ENCODE measurements at regions not wholly inside any gene's neighbourhood (a gene's known extent, or its start where the extent isn't known, plus 50 kb on each side); places are given as distances from the start of the nearest gene placed in this dataset.
"Not testable (repeated sequence)": the region's sequence is repeated elsewhere in the genome, so short reads cannot be mapped to it uniquely, and the experiment has no call there.

DNA sequence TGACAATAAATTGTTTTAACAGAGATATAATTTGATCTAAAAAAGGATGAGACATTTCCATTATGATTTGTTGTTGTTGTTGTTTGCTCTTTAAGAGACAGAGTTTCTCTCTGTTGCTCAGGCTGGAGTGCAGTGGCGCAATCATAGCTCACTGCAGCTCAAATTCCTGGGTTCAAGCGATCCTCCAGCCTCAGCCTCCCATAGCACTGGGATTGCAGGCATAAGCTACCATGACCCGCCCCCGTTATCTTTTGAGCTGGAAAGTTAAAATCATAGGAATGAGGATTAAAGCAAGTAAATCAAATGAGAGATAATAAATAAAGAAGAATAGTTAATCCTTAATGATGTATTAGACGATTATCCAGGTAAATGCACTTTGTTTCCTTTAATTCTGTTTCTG, 224.4 kb upstream of the SMIM31 start:
- no peak for DNase-seq

DNA sequence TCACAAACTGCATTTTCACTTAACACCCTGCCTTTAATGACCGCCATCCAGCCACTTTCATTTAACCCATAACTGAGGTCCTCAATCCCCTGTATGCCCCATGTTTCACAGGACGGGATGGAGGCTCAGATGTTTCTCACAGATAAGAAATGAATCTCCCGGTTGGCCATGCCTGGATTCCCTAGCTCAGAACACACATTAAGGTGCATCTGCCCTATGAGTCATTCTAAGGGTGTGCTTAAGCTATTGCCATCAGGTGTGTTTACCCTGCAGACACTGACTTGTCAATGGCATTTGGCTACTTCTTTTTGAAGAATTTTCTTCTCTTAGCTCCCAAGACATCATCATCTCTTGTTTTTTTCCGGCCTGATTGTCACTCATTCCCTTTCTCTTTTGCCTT, 222.6 kb upstream of the SMIM31 start:
- no peak for DNase-seq

DNA sequence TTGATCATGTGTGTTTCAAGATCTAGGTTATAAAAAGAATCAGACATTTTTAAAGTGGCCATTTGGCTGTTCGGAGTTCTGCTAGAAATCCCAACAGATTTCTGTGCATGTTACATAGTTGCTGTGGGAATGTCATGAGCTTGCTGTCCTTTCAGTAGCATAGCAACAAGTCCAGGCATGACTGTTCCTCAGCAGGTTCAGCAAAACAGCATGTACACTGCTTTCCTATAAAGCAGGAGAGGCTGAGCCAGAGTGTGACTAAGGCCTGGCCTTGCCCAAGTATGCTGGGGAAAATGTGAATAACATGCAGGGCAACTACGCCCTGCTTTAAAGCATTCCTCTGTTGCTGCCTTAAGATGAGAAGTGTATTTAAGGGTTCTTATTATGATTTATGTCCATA, 217.1 kb upstream of the SMIM31 start:
- DNase-seq, result no peak

DNA sequence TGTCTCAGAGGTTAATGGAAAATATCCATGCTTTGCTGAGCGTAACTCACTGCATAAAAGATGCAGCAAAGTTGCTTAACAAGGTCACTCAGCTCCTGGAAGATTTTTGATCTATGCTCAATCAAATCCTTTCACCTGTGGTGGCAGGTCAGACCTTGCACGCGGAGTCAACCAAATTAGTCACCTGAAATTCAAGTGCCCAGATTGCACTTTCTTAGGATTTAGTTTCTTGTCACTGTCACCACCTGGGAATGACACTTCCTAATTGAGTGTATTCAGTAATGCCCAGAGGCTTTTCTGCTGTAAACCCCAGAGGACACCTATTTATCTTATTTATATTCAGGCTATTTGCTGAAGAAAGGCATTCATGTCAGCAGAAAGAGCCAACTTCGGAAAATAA, 215.8 kb upstream of the SMIM31 start:
- no peak for DNase-seq

DNA sequence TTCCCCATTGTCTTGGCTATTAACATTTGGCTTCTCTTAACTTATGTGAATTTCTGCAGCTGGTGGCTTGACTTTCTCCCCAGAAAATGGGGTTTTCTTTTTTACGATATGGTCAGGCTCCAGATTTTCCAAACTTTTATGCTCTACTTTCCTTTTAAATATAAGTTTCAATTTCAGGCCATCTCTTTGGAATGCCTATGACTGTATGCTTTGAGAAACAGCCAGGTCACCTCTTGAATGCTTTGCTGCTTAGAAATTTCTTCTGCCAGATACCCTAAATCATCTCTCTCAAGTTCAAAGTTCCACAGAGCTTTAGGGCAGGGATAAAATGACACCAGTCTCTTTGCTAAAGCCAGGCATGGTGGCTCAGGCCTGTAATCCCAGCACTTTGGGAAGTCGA, 212.9 kb upstream of the SMIM31 start:
- DNase-seq, result no peak

DNA sequence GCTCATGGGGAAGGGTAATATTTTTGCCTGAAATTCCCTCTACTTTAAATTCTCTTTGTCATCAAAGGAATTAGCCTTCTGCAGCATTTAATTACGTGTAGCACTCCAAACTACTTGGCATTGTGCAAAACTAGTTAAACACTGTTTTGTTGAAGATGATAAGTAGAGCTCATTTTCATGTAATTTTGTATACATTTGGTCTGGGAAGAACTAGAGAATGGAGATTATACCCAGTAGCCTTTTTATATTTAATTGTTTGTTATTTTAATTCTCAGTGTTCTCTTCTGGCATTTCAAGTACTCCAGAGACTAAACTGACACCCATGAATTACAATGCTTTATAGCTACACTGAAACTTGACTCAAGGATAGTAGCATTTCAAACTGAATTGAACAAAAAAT, 211.5 kb upstream of the SMIM31 start:
- DNase-seq, result no peak

DNA sequence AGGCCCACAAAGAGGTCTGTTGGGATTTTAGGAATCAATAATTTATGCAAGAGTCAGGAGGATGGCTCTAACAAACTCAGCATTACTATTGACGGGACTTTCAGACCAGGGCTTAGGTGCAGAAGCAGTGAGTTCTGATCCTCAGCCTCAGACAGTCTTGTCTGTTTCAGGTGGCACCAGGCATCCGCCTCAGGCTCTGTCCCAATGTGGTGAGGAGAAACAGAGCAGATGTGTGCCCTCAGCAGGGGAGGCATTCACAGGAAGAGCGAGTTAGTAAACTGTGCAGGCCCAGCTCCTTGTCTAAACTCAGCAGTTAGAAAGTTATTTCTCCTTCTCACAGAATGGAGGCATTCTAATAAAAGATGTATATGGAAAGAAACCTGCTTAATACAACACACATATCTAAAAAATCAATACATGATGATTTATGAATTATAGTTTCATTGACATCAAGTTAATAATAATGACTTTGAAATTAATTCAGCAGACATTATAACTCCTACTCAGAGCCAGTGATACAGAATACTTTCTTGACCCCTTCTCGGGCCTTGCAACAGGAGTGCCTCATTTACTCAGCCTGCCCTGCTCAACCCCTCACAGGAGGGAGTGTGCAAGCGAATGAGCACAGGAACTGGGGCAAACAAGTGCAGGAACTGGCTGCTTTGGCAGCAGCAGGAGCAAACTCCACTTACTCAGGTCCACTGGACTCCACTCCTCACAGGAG, 202.8 kb upstream of the SMIM31 start:
- DNase-seq, result no peak

DNA sequence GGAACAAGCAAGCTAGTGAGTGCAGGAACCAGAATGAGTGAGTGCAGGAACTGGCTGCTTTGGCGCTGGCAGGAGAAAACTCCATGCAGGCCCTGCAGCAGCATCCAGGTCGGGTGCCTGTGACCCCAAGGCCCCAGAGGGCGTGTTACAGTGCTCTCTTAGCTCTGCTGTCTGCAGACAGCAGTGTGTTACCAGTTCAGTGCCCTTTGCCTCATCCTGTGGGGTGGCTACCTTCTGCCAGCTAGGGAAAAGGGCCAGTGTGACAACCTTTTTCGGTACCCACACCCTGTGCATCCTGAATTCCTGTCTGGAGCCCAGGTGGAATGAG, 202.3 kb upstream of the SMIM31 start:
- no peak for DNase-seq

DNA sequence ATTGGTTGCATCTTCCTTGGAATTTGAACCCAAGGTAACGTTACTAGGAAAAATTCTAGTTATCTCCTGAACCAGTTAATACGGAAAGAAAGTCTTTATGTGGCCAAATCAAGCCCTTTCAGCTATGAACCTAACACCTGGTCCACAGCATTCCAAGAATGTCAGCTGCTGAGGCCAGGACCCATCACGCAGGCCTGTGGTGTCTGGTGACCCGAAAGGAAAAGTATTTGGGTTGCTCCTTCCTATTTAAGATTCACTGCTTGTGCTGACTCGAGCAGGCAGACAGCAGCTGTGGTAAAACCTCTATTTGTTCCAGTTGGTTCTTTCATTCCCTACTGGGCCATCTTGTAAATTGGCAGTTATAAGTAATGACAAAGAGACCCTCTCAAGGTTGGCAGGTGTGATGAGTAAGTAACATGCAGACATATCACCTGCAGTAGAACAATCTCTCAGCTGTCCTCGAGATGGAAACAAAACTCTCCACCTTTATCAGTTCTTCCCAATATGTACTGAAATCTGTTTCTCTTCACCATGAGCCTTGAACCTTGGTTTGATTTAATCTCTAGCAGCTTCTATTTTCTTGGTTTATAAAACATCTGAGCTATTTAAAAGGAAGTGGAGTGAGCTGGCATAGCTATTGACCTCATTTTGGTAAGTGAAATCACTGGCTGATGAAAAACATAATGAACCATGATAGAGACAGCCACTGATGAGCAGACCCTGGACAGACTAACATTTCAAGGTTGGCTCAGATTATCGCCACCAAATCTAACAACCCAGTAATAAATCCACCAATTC, 182.1 kb upstream of the SMIM31 start:
- no peak for DNase-seq

DNA sequence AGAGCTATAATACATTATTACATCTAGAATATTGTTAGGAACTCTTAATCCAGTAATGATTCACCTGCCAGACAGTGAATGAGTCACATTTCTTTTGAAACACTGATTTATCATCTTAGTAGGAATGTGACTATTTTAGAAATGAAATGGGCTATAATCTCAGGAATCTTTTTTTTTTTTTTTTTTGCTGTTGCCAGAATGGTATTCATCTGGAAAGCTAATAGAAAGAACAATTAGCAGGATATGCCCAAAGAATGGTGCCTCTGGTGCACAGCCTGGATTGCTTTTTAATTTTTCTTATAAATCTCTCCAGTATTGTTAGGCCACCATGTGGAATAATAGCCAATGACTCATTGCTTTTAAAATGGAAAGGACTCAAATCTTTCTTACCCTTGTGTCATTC, 181.1 kb upstream of the SMIM31 start:
- DNase-seq, result no peak

DNA sequence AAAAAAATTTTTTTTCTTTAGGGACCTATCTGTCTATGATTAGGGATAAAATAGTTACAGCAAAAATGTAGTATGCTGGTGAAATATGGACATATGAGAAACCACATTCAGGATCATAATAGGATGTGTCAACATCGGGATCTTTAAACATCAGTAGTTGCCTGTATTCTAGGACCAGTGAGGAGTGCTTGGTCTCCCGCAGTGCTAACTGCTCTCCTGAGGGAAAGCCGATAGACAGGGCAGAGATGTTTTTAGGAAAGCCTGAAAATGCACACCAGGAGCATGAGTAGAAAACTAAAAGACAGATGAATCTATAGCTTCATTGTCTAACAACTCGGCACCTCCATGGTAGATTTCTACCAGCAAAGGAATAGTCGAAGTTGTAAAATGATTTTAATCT, 178.1 kb upstream of the SMIM31 start:
- DNase-seq, result no peak

DNA sequence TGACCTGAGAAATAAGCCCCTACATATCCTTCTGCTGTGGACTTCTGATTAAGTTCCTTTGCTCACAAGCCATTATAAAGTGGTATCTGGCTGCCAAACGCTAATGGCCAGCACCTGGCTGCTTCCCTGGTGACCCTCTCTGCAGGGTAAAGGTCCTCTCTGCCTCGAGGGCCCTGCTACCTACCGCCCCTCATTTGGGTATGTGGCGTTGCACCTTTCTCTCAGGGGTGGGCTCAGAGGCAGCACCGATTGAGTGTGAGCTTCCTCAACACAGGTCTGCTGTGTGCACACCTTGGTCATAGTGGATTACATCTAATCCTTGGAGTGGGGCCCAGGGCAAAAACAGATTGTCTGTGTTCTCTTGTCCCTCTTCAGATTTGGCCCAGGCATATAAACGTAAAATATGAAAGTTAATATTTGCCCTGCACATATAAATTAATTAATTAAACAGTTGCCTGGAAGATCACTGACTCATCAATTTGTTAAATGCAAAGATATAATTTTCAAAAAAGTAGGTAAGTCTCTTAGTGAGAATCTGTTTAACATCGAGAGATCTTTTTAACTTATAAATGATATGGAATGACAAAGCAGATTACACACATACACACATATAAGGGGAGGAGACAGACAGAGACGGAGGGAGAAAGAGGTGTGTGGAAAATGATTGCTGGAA, 174.5 kb upstream of the SMIM31 start:
- DNase-seq, result no peak

DNA sequence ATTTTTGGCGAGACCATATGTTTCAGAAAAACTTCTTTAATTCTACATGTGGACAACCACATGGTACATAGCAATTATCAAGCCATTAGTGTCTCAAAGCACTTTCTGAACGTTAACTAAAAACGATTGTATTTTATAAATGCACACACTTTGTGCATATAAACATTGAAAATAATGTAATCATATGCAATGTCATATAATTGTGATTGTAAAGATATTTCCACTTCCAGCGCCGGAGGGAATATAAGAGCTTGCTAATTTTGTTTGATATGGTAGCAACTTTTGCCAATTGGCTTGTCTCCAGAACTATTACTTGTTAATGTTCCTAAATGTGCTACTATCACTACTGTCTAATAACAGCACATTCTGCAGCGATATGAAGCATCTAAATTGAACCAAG, 162.3 kb upstream of the SMIM31 start:
- no peak for DNase-seq

DNA sequence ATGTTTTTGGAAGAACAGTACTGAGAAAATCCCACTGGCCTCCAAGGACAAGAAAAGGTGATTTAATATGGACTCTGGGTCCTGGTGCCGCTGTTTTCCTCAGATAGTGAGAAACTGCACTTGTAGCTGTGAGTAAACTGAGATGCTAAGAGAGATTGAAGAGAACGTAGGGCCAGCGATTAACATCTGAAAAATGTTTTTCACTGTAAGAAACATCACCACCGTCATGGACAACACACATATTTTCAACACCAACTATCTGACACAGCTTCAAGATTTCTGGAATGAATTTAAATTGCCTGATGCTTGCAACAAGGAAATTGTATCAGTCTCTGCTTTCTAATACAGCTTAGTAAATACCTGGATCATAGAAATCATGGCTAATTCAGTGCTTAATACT, 158.2 kb upstream of the SMIM31 start:
- no peak for DNase-seq

DNA sequence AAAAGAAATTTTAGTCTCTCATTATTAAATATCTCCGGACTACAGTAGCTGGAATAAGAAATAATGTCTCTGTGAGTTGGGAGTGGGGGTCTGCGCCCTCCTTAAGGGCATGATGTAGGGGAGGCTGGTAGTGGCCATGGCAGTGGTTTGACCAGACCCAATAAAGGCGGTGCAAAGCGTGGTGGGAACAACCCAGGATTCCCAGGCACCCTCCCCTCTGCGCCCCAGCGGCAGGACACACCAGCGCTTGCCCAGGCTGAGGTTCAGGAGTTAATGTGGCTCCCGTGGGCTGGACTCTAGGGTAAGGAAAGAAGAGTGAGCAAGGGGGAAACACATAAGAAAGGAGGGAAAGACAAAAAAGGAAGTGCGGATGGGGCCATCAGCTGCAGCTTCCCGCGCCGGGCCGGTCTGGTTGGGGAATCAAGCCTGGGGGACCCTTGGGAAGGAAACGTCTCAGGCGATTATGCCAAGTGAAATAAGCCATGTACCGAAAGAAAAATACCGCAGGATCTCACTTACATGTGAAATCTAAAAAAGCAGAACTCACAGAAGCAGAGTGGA, 157.5 kb upstream of the SMIM31 start:
- DNase-seq, result no peak

DNA sequence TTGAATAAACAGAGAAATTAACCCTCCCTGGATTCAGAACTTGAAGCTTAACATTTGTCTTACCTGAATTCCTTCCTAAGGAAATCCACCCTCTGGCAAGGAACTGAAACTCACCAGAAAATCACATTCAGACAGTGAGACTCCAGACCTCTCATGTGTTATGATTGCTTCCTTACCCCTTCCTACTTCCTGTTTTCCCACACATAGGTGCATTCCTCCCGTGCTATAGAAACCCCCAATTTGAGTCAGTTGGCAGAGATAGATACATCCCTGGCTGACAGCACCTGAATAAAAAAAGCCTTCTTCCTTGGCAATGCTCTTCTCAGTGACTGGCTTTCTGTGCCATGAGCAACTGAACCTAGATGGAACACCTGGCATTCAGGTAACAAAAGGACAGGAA, 157.0 kb upstream of the SMIM31 start:
- no peak for DNase-seq

DNA sequence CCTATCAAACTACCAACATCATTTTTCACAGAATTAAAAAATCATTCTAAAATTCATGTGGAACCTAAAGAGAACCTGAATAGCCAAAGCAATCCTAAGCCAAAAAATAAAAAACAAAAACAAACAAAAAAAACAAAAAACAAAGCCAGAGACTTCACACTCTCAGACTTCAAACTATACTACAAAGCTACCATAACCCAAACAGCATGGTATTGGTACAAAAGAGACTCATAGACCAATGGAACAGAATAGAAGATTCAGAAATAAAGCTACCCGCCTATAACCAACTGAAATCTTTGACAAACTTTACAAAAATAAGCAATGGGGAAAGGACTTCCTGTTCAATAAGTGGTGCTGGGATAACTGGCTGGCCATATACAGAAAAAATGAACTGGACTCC, 152.3 kb upstream of the SMIM31 start:
- DNase-seq, result no peak

DNA sequence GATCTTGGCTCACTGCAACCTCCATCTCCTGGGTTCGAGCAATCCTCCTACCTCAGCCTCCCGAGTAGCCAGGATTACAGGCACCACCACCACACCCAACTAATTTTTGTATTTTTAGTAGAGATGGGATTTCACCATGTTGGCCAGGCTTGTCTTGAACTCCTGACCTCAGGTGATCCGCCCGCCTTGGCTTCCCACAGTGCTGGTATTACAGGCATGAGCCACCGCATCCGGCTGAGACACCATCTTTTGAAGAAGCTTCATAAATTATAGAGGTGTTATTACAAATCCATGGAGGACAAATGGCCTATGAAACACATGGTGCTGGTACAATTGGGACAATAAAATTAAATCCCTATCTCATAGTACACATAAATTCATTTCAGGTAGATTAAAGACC, 148.1 kb upstream of the SMIM31 start:
- DNase-seq, result not testable (repeated sequence)

DNA sequence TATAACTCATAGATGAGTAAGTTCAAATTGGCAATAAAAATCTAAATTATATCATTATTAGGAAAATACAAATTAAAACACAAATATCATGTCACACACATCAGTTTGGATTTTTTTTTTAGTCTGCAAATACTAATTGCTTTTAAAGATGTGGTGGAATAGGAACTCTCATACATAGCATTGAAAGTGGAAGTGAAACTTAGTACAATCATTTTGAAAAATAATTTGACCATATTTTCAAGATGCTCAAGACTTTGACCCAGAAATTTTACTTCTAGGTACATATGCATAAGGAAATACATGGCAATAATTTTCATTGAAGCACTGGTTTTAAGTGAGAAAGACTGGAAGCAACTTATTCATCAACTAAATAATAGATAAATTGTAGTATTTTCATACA, 147.5 kb upstream of the SMIM31 start:
- no peak for DNase-seq

DNA sequence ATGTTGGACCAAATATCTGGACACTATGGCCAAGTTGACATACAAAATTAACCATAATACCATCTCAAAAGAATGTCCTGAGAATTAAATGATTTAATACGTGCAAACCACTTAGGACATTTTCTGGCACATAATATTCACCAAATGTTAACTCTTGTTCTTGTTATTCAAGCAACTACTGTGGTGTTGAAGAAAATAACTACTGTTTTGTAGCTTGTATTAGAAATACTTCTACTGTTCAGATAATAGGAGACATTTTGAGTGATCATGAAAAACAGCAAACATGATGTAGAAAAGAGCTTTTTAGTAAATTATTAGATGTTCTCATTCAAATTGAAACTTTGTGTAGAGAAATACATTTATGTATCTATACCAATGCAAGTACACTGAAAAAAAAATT, 140.7 kb upstream of the SMIM31 start:
- DNase-seq, result no peak

DNA sequence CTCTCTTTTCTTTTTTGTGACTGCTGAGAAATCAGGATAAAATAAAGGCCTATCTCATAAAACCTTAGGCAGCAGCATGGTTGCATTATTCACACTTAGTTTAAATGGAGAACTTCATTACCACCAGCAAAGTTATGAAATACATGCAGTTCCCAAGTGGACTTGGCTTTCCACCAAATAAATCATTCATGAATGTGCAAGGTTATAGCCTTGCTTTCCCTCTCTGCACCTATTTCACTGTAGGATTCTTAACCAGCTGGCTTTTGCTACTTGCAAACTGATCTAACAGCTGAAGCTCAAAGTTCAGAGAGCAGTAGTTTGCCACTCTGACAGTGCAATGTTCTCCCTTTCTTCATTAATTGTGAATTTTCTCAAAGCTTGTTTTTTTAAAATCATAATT, 140.1 kb upstream of the SMIM31 start:
- DNase-seq, result no peak

DNA sequence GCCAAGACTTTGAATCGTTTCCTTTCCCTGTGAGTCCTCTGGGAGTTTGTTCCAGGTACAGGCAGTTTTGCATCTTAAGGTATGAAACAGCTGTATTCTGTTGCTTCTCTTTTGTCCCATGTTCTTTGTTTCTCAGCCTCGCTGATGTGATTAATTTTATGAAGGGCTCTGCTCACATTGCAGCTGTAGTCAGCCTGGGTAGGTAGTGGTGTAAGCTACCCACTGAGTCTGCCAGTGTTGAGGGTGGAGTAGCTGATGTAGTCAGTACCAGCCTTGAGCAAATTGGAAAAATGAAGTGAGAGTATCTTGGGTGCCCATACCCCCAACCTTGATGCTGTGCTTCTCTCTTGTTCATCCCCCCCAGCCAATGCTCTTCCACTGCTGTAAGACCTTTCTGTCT, 139.6 kb upstream of the SMIM31 start:
- no peak for DNase-seq

DNA sequence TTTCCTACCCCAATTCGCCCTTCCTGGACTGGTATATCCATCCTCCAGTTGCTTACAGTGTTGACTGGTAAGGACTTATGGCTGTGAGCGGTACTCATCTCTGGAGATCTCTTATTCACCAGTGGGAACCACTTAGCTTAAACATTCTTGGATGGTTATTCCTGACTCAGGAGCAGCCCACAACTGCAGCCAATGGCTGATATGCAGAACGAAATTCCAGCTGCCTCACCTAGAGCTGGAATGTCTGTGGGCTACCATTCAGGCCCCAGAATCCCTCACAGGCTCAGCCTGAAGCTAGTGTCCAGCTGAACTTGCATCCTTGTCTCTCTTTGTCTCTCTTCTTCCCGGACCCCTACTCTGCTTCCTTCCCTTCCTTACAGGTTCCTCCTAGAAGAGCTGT, 138.9 kb upstream of the SMIM31 start:
- no peak for DNase-seq

DNA sequence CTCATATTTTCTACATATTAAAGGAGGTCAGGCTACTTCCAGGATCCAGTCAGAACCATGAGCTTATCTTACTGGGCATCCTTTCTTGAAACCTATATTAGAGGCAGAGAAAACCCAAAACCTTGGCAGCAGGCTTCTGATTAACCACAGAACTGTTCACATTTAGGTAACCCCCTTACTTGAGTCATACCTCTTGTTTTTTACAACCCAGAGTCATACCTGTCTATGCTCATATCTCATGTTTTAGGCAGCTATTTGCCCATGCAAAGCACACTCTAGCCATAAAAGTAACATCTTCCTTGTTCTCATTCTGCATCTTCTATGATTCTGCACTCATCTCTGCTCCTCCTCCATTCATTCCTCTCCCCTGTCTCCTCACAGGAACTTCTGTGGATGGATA, 138.0 kb upstream of the SMIM31 start:
- no peak for DNase-seq
